Gastrocnemius medialis (tissue), 4 donors: ENCODE measurements at regions not wholly inside any gene's neighbourhood (a gene's known extent, or its start where the extent isn't known, plus 50 kb on each side); places are given as distances from the start of the nearest gene placed in this dataset.

Experiments used
- ATAC-seq, 2 donors: fragments of 150-250 bp; one replicate each; pipeline ENCODE4 v1.9.1; 2016
- DNase-seq, 2 donors: peaks; one replicate each; pipeline ENCODE4 v3.0.0-alpha.2; 2019
- H3K27ac ChIP-seq, 4 donors: fragments of 200-600 bp; sonication (generic); 1 replicate in 1 of 4; 2 replicates in 3 of 4; pipeline ENCODE4 v1.5.1; 2016 to 2018; ENCODE audit warnings: mild to moderate bottlenecking in 2 of 4, moderate library complexity in 1 of 4
- H3K27me3 ChIP-seq, 3 donors: fragments of 200-600 bp; sonication (generic) in 2 of 3; 1 replicate in 1 of 3; 2 replicates in 2 of 3; pipeline versions ENCODE4 v1.5.1 to v1.6.0; 2016 to 2019; ENCODE audit warnings: mild to moderate bottlenecking in 1 of 3, moderate library complexity in 1 of 3
- H3K36me3 ChIP-seq, 2 donors: fragments of 200-600 bp; sonication (generic) in 1 of 2; one replicate each; pipeline ENCODE4 v1.5.1; 2017 to 2018
- H3K4me1 ChIP-seq, 2 donors: fragments of 200-600 bp; sonication (generic) in 1 of 2; one replicate each; pipeline ENCODE4 v1.5.1; 2016 to 2017; ENCODE audit warnings: mild to moderate bottlenecking in 2 of 2
- H3K4me3 ChIP-seq, 4 donors: fragments of 200-600 bp; sonication (generic) in 3 of 4; 1 replicate in 1 of 4; 2 replicates in 3 of 4; pipeline ENCODE4 v1.5.1; 2016 to 2019; ENCODE audit warnings: mild to moderate bottlenecking in 2 of 4
- H3K9me3 ChIP-seq, 3 donors: fragments of 200-600 bp; sonication (generic) in 2 of 3; 1 replicate in 1 of 3; 2 replicates in 2 of 3; pipeline ENCODE4 v1.5.1; 2016 to 2019
- POLR2A ChIP-seq, 2 donors: fragments of 450-650 bp; IDR thresholded peaks; one replicate each; pipeline ENCODE4 v1.6.1; 2017; ENCODE audit warnings: antibody characterized with exemption in 2 of 2, mild to moderate bottlenecking in 2 of 2, moderate library complexity in 2 of 2
- in situ Hi-C, 4 donors: fragments of 200-750 bp; cut with MboI; loops; one replicate each; pipeline versions ENCODE4 v1.15.0 to v1.8.0; 2017; ENCODE audit warnings: low sequenced_read_pairs in 4 of 4
- intact Hi-C: fragments of 100-400 bp; cut with DNase I; formaldehyde crosslinking; loops from one replicate; pipeline ENCODE4 v1.15.1; 2023; ENCODE audit warnings: low total_unique reads
- TF ChIP-seq, protein P1 (sequence below), 5 experiments: fragments of 450-650 bp in 3 of 5; fragments of 200-600 bp in 2 of 5; sonication (generic) in 2 of 5; IDR thresholded peaks in 4 of 5; conservative IDR thresholded peaks in 1 of 5; 1 replicate in 4 of 5; 2 replicates in 1 of 5; pipeline ENCODE4 v1.5.1; 2016 to 2019; ENCODE audit warnings: antibody characterized with exemption in 5 of 5, mild to moderate bottlenecking in 3 of 5, moderate library complexity in 3 of 5

DNA sequence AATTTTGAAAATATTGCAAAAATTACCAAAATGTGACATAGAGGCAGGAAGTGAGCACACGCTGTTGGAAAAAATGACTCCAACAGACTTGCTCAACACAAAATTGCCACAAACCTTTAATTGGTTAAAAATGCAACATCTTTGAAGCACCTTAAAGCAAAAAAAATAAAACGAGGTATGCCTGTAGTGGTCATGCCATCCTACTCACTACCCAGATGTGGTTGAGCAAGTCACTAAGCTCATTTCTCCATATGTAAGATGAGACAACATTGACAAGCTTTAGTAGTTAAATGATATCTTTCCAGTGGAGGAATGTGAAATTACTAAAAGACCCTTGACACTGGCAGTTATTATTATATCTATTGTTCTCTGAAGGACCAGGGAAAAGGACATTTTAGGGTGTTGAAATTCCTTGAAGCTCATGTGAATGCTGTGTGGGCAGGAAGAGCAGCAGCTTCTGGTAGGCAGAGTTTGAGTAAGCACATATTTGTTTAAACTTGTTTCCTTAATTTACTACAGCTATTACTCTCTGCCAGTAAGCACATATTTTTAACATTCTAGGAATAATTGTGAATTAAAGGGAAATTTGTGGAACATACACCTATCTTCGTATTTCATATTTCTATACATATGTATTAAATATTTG lies 131.6 kb upstream of the P2RY1 start:
- H3K36me3 ChIP-seq: no peaks in the 10 kb centered on the region
- no peaks in the 10 kb centered on the region for H3K27me3 ChIP-seq
- TF ChIP-seq, protein P1, sequence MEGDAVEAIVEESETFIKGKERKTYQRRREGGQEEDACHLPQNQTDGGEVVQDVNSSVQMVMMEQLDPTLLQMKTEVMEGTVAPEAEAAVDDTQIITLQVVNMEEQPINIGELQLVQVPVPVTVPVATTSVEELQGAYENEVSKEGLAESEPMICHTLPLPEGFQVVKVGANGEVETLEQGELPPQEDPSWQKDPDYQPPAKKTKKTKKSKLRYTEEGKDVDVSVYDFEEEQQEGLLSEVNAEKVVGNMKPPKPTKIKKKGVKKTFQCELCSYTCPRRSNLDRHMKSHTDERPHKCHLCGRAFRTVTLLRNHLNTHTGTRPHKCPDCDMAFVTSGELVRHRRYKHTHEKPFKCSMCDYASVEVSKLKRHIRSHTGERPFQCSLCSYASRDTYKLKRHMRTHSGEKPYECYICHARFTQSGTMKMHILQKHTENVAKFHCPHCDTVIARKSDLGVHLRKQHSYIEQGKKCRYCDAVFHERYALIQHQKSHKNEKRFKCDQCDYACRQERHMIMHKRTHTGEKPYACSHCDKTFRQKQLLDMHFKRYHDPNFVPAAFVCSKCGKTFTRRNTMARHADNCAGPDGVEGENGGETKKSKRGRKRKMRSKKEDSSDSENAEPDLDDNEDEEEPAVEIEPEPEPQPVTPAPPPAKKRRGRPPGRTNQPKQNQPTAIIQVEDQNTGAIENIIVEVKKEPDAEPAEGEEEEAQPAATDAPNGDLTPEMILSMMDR (IDR thresholded peaks at IDR 0.05 in 4 of 5, conservative IDR thresholded peaks at IDR 0.05 in 1 of 5): no peak
- TF ChIP-seq POLR2A (IDR thresholded peaks at IDR 0.05): no peak
- DNase-seq (no peak), ATAC-seq (no peak)
- H3K4me1 ChIP-seq: no peaks in the 10 kb centered on the region
- no peak overlapping the region for H3K27ac ChIP-seq
- no peaks in the 10 kb centered on the region for H3K9me3 ChIP-seq
- no peak overlapping the region for H3K4me3 ChIP-seq
- in situ Hi-C loops: no loop called here
- intact Hi-C loops: no loop called here

- Histone ChIP-seq H3K27me3 (no peaks in the 10 kb centered on the region), H3K36me3 (no peaks in the 10 kb centered on the region), H3K4me3 (no peak overlapping the region), H3K4me1 (no peaks in the 10 kb centered on the region), H3K27ac (no peak overlapping the region), H3K9me3 (no peaks in the 10 kb centered on the region)
- ATAC-seq (no peak), DNase-seq (no peak)
- intact Hi-C loops (no loop called here), in situ Hi-C loops (no loop called here)
- TF ChIP-seq, protein P1 (IDR thresholded peaks at IDR 0.05 in 4 of 5, conservative IDR thresholded peaks at IDR 0.05 in 1 of 5): no peak
- TF ChIP-seq POLR2A (IDR thresholded peaks at IDR 0.05): no peak
These were observed 127.8 kb upstream of the P2RY1 start for GRCh38 chr3:152706991-152707713.

GRCh38 chr3:152709659-152710058 lies 125.3 kb upstream of the P2RY1 start:
- H3K27ac ChIP-seq: no peak overlapping the region
- no peak for ATAC-seq
- in situ Hi-C loops: no loop called here

DNA sequence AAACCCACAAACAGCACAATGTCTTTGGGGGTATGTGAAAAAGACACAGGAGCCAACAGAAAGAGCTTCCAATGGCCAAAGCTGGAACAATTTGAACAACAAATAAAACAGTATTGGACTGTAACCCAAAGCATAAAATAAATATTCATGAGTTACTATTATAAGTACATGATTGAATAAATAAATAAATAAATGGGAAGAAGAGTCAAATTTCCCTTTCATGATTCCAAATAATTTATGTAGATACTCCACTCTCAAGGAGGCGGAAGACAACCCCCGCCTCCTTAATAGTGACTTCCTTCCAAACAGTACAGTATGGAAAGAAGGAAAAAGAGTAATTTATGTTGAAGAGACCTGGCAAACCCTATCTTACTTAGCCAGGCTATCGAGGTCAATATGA lies 124.4 kb upstream of the P2RY1 start:
- intact Hi-C loops: no loop called here
- Histone ChIP-seq H3K4me3 (no peak overlapping the region), H3K9me3 (no peaks in the 10 kb centered on the region), H3K27ac (no peak overlapping the region), H3K27me3 (no peaks in the 10 kb centered on the region), H3K4me1 (no peaks in the 10 kb centered on the region), H3K36me3 (no peaks in the 10 kb centered on the region)
- no peak for DNase-seq
- in situ Hi-C loops: no loop called here
- no peak for ATAC-seq
- TF ChIP-seq, protein P1 (IDR thresholded peaks at IDR 0.05 in 4 of 5, conservative IDR thresholded peaks at IDR 0.05 in 1 of 5): no peak
- no peak for TF ChIP-seq POLR2A (IDR thresholded peaks at IDR 0.05)

More at GRCh38 chr3:152709659-152710058, 125.3 kb upstream of the P2RY1 start:
- no peaks in the 10 kb centered on the region for H3K9me3 ChIP-seq
- no peaks in the 10 kb centered on the region for H3K4me1 ChIP-seq
- no peak for DNase-seq
- intact Hi-C loops: no loop called here
- no peaks in the 10 kb centered on the region for H3K27me3 ChIP-seq
- H3K4me3 ChIP-seq: no peak overlapping the region
- no peak for TF ChIP-seq POLR2A (IDR thresholded peaks at IDR 0.05)
- TF ChIP-seq, protein P1 (IDR thresholded peaks at IDR 0.05 in 4 of 5, conservative IDR thresholded peaks at IDR 0.05 in 1 of 5): no peak
- H3K36me3 ChIP-seq: no peaks in the 10 kb centered on the region
